ENCODE measurements at regions not wholly inside any gene's neighbourhood (a gene's known extent, or its start where the extent isn't known, plus 50 kb on each side); places are given as distances from the start of the nearest gene placed in this dataset.

- TF ChIP-seq CTCF (IDR thresholded peaks at IDR 0.05) = no peak
- no peak for TF ChIP-seq POLR2AphosphoS5 (IDR thresholded peaks at IDR 0.05)
- TF ChIP-seq POLR2A (IDR thresholded peaks at IDR 0.05) = no peak
Measured at GRCh38 chr18:77622009-77622692, 372.5 kb downstream of the GALR1 start.
